NCI-H2227 (cell line): ENCODE measurements at regions not wholly inside any gene's neighbourhood (a gene's known extent, or its start where the extent isn't known, plus 50 kb on each side); places are given as distances from the start of the nearest gene placed in this dataset.

Experiments
- DNase-seq: peaks from one replicate; lab custom pipeline; 2025; ENCODE audit not compliant: unreplicated experiment; lab: John Stamatoyannopoulos, UW

DNA sequence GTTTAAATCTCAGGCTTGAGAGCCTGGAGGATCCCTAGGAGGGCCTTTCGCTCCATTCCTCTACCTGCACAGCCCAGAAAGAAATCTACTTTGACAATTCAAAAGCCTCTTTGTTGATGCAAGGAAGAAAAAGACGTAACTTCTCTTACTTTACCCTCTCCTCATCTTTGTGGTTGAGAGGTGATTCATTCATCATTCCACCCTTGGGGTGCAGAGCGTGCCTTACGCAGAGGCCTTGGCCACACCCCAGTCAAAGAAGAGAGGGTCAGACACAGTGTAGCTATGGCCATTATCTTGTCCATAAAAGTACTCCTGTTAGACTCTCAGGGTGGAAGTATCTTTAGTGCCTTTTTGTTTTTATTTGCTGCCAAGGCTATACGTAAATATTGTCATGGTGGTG, 184.0 kb downstream of the IRS2 start:
- no peak for DNase-seq

DNA sequence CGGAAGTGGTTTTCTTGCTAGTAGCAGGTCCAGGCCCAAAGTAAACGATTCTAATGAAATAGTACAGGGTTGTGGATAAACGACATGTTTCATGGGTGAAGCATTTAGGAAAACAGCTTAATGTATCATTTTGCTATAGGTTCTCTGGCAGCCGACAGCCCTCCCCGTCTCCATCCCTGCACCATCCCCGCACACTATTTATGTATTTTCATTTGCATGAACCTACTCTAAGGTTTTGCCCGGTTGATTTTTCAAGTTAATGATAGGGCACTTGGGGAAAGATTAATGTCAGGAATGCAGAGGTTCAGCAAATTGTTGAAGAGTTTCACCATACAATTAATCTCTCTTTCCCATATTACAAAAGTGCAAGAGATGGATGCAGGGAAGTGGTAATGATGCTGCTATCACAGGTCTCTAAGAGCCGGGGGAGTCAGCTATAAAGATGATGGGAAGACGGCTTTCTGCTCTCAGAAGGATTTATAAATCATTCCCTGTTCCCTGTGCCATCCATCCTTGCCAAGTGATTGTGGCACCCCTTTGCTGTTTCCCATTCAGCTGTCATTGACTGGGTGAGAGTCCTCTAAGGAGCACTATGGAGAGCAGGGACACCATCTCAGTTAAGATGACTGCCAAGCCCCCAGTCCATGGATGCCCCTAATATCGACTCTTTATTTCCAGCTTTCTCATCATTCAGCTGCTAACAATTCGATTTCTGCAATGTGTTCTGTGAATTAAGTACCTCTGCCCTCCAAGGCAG, 186.3 kb downstream of the IRS2 start:
- DNase-seq: no peak

DNA sequence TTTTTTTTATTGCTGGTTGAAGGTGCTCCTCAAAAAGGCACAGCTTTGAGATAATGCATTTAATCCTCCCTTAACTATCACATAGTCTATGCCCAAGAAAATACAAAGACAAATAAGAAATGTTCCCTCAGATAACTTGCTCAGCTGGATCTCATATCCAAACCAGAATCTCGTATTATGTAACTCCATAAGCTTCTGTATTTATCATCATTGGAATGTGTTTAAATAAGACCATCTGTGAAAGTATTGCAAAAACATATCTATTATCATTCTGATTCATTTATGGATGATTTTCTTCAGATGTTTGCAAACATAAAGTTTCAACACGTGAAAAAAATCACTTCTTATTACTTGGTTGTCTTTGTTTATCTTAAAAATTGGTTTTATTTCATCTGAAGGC, 190.9 kb downstream of the IRS2 start:
- DNase-seq: no peak

DNA sequence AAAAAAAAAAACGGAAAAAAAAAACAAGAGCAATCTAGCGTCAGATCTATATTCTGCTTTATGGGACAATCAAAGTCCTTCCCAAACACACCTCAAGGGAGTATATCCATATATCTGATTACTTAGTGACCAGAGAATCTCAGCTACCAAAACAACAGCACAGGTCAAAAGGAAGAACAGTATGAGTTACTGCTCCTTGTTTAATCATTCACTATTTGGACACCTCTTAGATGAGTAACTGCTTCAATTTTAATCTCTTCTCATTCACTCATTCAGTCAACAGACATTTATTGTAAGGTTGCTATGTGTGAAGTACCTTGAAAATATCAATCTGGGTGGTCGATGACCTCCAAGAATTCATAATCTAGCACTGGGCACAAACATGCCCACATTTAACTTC, 193.2 kb downstream of the IRS2 start:
- DNase-seq: no peak

DNA sequence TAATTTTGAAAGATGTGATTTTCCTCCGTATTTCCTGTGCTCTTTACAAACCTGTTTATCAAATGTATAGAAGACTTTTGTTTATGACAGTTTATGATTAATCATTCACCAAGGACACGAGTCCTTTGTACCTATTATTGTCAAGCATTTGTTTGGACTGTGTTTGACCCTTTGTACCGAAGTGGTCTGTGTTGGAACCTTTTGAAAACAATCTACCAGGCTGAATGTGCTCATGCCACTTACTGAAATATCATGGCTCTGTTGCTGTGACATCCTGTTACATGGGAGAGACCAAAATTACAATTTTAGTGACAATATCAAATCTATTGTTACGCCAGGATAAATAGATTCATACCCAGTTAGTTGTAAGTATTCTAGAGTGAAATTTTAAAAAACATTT, 193.6 kb downstream of the IRS2 start:
- DNase-seq: no peak

DNA sequence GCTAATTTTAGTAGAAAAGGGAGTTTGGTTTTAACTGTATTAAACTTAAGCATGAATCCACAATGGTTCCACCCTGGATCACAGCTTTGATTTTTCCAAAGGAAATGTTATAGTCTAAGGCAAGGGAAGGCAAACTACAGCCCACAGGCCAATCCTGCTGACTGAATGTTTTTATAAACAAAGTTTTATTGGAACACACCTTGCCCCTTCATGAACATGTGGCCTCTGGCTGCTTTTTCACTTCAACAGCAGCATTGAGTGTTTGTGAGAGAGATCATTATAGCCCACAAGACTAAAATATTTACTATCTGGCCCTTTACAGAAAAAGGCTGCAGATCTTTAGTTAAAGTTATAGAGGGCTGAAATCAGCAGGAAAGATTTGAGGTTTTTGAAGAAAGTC, 198.7 kb downstream of the IRS2 start:
- no peak for DNase-seq

DNA sequence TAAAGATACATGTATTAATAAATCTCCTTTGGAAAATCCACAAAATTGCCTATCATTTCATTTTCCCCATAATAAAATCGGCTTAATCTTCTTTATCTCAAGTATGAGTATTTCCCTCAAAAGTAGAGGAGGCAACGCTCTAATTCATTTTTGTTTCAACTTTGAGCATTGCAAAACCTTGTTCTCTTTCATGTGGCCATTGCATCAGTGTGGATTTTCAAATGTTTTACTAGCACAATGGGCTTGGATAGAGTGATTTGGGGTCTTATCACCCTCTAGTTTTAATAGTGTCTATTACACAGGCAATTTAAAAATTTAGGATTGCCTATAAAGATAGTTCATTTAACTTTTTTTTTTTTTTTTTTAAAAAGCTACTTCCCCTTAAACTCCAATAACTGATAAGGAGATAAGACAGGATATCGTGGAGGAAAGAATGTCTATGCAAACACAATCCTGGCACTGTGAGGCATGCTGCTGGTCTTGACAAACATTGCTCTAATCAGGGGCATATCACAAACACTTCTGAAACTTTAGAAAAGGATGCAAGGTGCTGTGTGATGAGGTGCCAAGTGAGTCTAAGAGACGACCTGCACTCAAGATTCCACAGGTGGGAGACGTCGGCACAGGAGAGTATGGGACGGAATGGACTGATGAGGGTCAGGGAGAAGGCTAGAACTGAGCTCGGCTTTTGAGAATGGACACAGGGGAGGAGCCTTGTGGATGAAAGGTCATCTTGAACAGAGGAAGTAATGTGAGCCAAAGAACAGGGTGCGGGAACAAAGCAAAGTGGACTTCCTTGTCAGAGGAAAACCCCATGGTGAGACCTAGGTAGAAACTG, 199.7 kb downstream of the IRS2 start:
- no peak for DNase-seq

DNA sequence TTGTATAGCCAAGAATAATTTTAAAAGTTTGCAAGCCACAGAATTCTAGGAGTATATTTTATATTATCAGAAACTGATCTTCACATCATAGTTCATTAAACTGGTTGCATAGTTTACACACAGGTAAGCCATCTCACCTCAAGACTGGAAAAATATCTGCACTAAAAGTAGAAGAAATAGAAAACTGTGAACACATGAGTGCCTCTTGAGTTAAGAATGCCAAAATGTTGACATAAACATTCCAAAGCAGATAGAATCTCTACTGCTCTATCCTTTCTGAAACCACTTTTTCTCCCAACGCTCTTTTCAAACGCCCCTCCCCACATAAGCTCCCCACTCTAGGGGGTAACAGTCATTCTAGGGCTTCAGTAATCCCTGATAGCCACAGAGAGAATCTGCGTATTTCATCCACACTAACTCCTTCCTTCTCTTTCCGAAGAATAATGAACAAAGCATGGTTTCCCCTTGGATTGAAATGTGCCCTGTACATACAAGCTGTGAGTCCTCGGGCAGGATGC, 201.5 kb downstream of the IRS2 start:
- DNase-seq: no peak

DNA sequence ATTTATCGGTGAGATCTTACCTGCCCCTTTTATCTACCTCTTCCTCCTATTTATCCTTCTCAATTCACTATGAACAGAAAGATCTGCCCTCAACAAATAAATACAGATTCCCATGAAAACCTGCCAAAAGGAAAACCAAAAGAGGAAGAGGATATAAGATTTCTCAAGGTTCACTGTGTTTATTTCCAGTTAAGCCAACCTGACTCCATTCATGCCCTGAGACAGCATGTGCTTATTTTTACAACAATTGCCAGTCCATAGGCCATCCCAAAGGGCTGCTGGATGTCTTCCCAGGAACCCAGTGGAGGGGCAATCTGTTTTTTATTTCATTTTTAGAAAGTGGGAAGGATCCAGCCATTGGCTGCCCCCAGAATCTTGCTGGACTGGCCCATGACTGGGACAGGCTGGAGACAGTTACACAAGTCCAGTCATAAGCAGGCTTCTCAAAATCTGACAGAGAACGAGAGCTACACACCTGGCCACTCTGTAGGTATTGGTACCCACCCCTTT, 209.1 kb downstream of the IRS2 start:
- DNase-seq: no peak

DNA sequence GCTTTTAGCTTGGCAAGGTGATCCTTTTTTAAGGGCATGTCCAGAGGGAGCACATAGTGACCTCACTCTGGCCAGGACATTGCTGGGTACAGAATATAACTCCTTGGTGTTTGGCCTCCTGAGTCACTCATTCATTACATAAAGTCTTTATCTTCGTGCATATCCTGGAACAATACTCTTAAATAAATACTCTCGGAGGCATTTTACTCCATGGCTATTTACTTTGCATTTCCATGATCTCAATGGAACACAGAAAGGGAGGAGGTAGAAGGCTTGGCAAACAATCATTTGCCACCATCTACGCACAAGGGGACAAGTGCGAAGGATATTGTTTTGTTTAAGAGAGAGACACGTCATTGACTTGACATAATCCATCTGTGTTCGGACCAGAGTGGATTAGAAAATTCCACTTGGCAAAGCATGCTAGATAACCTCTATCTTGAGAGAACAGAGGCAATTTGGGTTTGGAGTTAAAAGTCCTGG, 210.0 kb downstream of the IRS2 start:
- DNase-seq: no peak

DNA sequence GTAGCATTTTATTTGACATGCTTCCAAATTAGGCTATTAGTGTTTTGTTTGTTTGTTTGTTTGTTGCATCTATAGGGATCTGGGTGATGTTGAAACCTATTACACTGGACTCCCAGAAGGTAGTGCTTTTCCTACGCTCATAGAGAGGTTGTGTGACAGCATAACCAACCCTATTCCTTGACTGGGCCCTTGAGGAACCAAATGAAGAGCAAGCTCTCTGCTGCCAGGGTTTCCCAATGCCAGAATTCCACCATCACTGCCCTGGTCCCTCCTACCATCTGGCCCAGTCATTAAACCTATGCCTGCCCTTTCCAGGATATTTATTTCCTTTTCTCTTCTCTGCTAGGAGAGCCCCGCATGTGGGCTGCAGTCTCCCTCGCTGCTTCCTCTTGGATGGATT, 210.6 kb downstream of the IRS2 start:
- DNase-seq: no peak

DNA sequence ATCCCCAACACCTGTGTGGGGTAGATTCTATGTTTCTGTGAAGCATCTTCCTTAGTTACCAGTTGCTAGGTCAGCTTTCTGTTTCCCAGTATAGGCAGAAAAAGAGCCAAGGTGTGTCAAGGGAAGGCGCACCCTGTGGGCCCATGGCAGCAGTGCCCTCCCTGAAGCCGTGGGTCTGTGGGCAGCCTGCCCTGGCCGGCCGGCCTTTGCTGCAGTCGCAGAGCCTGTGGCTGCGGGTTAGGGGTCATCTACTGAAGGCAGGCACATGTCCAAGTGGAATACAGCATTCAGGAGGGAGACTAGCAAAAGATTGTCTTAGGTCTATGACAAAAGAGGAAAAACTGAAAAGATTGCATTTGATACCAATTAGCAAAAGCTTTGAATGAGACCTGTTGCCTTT, 214.0 kb downstream of the IRS2 start:
- no peak for DNase-seq

DNA sequence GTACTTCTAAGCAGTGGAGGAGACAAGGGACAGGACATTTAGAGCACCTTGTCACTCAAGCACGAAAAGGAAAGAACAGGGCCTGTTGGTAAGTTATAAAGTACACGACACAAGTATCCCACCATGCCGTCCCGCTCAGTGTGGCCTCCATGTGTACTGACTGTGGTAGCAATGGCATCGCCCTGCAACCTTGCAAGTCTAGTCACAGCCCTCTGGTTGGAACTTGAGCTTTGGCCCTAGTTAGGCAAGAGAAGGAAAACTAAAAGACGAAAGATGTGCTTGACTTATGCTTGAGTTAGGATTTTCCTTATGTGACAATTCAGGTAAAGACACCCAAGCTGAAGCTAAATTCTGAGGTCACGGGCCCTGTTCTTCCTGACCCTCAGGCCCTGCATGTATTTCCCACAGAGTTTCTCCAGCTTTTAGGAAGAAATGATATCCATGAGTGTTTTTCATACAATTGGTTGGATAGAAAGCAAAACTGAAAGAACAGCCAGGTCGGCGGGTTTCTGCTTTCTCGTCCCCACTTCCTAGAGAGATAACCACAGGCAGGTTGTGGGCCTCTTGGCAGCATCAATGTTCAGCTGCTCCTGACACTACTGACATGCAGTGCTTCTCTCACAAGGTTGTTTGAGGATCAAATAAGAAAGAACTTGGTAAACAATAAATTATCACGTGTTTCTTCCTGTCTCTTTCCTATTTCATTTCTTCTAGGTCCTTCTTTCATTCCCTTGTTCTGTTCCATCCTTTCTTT, 216.2 kb downstream of the IRS2 start:
- no peak for DNase-seq

DNA sequence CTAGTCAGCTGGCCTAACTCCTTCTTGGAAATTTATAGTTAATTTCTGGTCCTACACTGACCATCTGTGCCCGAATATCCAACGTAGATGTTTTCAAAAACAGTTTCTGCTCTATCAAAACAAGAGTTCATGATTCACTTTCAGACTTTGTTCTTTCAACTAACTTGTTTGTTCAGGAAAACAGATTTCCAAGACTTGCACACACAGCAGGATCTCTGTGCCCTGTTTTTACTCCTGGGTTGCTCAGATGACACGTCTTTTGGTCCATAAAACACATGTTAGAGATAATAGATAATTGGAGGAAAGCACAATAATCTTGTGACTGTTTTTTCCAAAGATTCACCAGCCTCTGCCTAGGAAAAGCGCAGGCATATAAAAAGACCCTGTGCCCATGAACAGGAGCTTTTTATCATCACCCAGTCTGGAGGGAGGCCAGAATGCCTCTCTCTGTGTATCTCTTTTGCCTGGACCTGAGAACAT, 218.0 kb downstream of the IRS2 start:
- DNase-seq: no peak

DNA sequence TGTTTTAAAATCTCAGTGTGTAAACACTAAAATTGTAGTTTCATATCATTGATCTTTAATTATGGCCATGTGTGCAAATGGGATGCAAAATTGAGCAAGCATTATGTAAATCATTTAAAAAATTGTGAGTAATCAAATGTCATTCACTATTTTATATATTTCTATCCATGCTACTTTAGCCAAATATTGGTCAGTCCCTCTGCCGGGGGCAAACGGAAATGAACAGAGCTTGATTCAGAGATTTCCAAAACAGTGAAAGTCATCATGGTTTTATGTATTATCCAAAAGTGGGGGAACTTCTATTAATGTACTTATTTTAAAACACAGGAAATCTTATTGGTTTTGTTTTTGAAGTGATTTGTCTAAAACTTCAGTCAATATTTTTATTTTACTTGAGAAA, 219.1 kb downstream of the IRS2 start:
- DNase-seq: no peak

DNA sequence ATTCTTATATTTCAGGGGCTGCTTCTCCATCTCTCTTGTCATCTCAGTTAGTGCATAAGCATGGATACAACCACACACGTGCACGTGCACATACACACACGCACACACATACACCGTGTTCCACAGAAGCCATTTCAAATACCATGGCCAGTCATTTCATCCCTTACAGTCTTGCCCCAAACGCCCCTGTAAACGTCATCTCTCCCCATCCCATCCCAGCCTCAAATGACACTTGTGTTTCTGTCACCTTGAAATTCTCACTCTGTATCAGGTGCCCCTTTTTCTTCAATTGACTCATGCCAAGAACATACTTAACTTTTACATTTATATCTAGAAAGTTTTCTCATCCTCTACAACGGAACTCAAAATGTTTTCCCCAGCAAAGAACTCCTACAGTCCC, 220.5 kb downstream of the IRS2 start:
- DNase-seq: no peak

DNA sequence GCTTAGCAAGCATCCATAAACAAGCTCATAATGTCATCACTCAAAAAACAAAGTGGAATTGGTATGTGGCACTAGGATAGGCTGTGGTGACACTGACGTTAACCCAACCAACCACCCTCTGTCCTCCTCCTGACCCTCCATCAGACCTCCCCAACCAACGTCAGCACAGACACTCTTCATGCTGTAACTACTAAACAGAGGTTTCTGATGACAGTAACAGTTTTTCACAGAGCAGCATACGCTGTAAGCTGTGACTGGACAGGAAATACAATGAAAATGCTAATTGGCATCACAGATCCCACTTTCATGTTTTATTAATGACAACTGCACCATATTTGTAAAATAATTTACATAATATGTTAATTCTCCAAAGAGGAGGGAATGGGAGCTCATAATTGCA, 238.0 kb downstream of the IRS2 start:
- no peak for DNase-seq

DNA sequence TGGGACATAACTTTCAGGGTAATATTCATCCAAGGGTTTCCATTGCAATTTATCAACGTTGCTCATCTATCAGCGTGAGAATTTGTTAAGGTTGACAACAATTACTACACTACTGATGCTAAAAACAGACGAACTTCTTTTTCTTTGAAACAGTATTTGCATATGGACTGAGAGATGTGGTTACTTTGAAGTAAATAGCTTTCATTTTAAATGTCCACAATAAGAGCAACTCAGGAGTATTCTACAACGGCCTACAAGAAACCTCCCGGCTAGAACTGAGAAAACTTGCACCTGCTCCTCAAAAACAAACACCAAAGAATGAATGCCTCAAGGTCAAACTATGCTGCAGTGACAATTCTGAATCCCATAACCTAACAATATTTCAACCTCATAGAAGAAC, 238.4 kb downstream of the IRS2 start:
- no peak for DNase-seq

DNA sequence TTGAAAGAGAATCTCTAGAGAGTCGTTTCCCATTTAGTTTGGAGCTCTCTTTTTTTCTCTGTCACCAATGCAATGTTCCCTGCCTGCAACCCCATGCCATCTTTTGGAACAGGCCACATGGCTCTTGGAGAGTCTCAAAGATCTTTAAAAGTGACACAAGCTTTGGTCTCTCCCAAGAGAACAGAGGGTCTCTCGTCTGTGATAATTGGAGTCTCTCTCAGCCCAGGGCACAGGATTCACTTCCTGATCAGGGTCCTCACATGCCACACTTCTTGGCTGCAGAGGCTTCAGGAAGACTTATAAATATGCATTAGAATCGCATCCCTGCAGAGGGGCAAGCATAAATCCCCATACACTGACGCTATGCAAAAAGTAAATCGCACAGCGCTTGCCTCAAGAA, 240.5 kb downstream of the IRS2 start:
- DNase-seq: no peak

DNA sequence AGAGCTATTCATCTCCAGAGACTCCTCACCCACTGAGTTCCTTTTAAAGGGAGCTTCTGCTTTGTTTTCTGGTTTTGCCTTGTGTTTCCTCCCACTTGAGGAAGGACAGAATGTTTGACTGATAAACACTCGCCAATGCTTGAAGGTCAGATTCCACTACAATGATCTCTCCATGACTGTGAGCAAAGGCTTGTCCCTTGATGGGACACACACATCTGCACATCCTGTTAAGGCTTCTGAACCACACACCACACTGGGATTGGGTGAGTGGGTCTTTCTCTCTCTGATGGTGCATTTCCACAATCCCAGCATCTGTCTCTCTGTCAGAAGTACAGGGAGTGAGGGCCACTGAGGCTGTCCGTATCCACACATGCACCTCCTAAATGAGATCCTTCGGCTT, 245.3 kb downstream of the IRS2 start:
- no peak for DNase-seq

DNA sequence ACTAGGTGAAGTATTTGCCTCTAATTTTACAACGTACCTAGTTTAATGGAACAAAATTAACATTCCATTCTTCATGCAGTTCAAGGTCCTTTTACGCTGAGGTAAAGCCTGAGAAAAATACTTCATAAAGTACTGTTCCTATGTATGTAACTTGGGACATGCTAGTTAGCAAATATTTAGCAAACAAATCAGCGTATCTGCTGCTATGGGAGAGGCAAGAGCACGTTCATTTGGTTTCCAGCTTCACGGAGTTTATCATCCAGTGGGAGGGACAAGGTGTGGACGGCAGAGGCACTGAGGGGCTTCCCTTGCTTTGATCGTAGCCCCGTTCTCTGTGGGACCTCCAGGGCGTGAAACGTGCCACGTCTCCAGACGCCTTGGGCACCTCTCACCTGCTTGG, 248.8 kb downstream of the IRS2 start:
- no peak for DNase-seq
